Left lung (tissue), 4 donors: ENCODE measurements at regions not wholly inside any gene's neighbourhood (a gene's known extent, or its start where the extent isn't known, plus 50 kb on each side); places are given as distances from the start of the nearest gene placed in this dataset.

Experiments
- ATAC-seq: fragments of 200-7000 bp; cut with Tn5 transposase; one replicate; pipeline ENCODE4 v1.9.1; 2020; ENCODE audit warnings: moderate library complexity
- DNase-seq, 4 donors: peaks; one replicate each; pipeline ENCODE4 v3.0.0-alpha.2; 2013 to 2020
- H3K27ac ChIP-seq, 2 donors: fragments of 200-600 bp; sonication (generic) in 1 of 2; one replicate each; pipeline versions ENCODE4 v1.5.0 to v1.8.0; 2020 to 2021
- H3K27me3 ChIP-seq, 2 donors: fragments of 200-600 bp; sonication (generic) in 1 of 2; one replicate each; pipeline versions ENCODE4 v1.5.0 to v1.8.0; 2020 to 2021
- H3K36me3 ChIP-seq, 2 donors: fragments of 200-600 bp; sonication (generic) in 1 of 2; one replicate each; pipeline versions ENCODE4 v1.5.0 to v1.8.0; 2020 to 2021
- H3K4me1 ChIP-seq, 2 donors: fragments of 200-600 bp; one replicate each; pipeline ENCODE4 v1.8.0; 2021
- H3K4me3 ChIP-seq, 2 donors: fragments of 200-600 bp; sonication (generic) in 1 of 2; one replicate each; pipeline versions ENCODE4 v1.5.0 to v1.8.0; 2020 to 2021; ENCODE audit warnings: mild to moderate bottlenecking in 1 of 2
- H3K9me3 ChIP-seq, 2 donors: fragments of 200-600 bp; sonication (generic) in 1 of 2; one replicate each; pipeline versions ENCODE4 v1.5.0 to v1.8.0; 2020 to 2021
- intact Hi-C, 2 donors: fragments of 100-400 bp; cut with DNase I; formaldehyde crosslinking; loops; one replicate each; pipeline versions ENCODE4 v1.11.2 to v1.14.2; 2022
- TF ChIP-seq, protein P1 (sequence below), 2 donors: fragments of 200-600 bp; sonication (generic) in 1 of 2; IDR thresholded peaks; one replicate each; pipeline versions ENCODE4 v1.5.0 to v1.8.0; 2021; ENCODE audit warnings: antibody characterized with exemption in 2 of 2
- donor health status: DM: no; HTN: yes; CAD: no.
- donor health status: DM: no; HTN: no; CAD: no.

DNA sequence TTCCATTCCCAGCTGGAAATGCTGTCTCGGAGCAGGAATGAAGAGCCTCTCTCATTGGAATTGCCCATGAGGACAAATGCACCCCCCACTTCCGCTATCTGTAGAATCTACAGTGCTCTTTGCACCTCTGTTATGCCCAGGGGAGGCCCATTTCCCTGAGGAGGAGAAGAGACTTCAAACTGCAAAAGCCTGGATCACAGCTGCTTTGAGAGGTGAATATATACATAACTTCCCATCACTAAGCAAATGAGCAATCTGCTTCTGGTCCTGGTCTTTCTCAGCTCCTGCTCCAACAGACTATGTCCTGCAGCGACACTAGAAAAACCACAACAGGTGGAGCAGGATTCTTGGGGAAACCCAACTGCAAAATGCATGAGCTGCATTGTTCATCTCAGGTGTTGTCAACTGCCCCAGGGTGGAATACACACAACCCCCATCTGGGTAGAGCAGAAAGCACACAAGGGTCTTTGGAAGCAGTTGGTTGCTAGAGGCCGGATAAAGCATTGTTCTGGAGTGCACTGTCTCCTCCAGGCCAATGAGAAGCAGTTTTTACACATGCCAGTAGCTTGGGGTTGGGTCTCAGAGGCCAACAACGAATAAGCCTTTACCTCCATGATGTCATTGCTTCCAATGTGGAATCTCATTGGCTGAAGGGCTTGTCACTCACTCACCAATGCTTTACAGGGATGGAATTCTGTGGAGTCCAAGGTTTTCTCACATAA, 67.7 kb upstream of the RAB4A start:
- Histone ChIP-seq H3K27me3 (no peaks in the 10 kb centered on the region), H3K27ac (no peak overlapping the region), H3K36me3 (no peaks in the 10 kb centered on the region), H3K9me3 (no peaks in the 10 kb centered on the region), H3K4me3 (no peak overlapping the region), H3K4me1 (peaks cover 0 to 18% of the 10 kb centered on the region in 2 donors)
- peak in 2 of 4 donors; percentile 46 to 63 for DNase-seq
- TF ChIP-seq, protein P1, sequence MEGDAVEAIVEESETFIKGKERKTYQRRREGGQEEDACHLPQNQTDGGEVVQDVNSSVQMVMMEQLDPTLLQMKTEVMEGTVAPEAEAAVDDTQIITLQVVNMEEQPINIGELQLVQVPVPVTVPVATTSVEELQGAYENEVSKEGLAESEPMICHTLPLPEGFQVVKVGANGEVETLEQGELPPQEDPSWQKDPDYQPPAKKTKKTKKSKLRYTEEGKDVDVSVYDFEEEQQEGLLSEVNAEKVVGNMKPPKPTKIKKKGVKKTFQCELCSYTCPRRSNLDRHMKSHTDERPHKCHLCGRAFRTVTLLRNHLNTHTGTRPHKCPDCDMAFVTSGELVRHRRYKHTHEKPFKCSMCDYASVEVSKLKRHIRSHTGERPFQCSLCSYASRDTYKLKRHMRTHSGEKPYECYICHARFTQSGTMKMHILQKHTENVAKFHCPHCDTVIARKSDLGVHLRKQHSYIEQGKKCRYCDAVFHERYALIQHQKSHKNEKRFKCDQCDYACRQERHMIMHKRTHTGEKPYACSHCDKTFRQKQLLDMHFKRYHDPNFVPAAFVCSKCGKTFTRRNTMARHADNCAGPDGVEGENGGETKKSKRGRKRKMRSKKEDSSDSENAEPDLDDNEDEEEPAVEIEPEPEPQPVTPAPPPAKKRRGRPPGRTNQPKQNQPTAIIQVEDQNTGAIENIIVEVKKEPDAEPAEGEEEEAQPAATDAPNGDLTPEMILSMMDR (IDR thresholded peaks at IDR 0.05) = no peak
- intact Hi-C loops = no loop called here
- no peak for ATAC-seq

DNA sequence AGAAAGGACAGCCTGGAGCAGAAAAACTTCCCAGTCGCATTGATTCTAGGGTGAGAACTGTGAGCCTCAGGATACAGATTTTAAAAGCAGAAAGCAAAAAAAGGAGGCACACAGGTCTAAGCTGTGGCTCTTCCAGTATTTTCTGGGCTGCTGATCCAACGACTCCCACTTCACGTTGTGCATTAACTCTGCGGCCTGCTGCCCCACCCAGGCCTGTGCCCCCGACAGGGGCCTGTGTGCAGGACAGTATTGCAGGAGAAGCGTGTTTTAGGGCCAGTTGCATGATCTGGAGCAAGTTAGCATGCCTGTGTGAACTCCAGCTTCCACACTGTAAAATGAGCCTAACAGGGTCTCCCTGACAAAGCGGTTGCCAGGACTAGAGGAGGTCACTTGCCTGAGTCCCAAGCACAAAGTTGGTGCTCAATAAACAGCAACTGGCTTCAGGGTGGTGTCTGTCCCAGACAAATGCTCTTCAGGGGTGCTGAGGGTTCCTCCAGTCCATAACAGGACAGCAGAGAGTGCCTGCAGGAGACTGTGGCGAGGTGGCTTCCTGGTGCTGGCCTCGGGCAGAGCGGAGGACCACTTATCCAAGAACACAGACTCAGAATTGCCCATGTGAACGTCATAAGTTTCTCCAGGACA, 66.8 kb upstream of the RAB4A start:
- no peaks in the 10 kb centered on the region for H3K27me3 ChIP-seq
- no peak overlapping the region for H3K4me3 ChIP-seq
- ATAC-seq = no peak
- intact Hi-C loops = no loop called here
- no peak overlapping the region for H3K27ac ChIP-seq
- no peaks in the 10 kb centered on the region for H3K36me3 ChIP-seq
- H3K9me3 ChIP-seq = no peaks in the 10 kb centered on the region
- TF ChIP-seq, protein P1 (IDR thresholded peaks at IDR 0.05) = no peak
- H3K4me1 ChIP-seq = peaks cover 0 to 17% of the 10 kb centered on the region in 2 donors
- no peak for DNase-seq

DNA sequence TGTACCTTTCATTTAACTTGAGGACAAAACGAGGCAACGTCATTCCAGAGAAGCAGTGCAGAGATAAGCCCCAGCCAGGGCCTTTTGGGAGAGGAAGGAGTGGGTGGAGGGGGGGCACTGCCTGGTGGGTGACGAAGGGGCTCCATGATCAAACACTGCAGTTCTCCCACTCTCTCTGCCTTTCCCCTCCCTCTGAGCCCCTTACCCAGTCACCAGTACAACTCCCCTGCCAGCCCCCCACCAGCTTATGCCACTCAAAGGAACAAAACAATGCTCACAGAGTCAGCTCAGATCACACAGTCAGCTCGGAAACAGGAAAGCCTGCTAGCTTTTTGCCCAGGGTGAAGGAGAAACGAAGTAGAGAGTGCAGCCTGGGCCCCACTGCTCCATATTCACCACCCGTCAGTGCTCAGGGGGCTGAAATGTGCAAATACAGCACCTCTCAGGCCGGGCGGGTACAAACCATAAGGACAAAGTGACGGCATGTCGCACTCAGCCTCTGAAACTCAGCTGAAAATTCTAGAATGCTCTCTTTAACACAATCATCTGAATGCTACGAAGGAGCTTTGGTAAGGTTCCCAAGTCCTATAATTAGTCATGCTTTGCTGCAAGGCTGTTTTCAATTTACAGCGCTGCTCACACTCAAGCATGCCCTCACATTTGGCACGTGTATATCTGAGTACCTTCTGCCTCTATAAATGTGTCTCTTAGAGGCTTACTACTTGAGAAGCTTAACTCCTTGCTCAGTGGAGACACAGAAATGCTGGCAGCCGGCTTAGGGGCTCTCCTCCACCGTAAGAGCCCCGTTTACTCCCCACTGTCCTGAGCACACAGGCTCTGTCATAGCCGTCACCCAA, 65.8 kb upstream of the RAB4A start:
- H3K27ac ChIP-seq = no peak overlapping the region
- peaks cover 0 to 7% of the 10 kb centered on the region in 2 donors for H3K4me1 ChIP-seq
- DNase-seq = no peak
- no peaks in the 10 kb centered on the region for H3K27me3 ChIP-seq
- TF ChIP-seq, protein P1 (IDR thresholded peaks at IDR 0.05) = no peak
- peak; percentile 32 for ATAC-seq
- no peaks in the 10 kb centered on the region for H3K9me3 ChIP-seq
- H3K36me3 ChIP-seq = no peaks in the 10 kb centered on the region
- intact Hi-C loops = no loop called here
- no peak overlapping the region for H3K4me3 ChIP-seq

DNA sequence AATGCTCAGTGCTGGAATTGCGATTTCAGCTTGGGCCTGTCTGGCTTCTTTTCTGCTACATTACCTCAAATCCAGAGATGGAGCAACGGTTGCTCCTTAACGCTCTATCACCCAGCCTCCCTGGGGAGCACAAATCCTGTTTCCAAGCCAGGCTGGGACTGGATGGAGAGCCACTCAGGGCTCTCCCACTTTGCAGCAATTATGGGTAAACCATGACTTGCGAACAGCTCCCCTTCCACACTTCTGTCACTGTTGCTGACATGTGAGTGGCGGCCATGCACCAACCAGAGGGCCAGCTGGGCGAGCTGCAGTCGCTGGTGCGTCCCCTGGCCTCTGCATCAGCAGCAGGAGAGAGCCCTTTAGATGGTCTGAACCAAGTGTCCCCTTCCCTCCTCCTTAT, 65.1 kb upstream of the RAB4A start:
- Histone ChIP-seq H3K27ac (no peak overlapping the region), H3K27me3 (no peaks in the 10 kb centered on the region), H3K4me1 (no peaks in the 10 kb centered on the region), H3K36me3 (no peaks in the 10 kb centered on the region), H3K9me3 (no peaks in the 10 kb centered on the region), H3K4me3 (no peak overlapping the region)
- intact Hi-C loops = no loop called here
- ATAC-seq (no peak), DNase-seq (no peak)
- TF ChIP-seq, protein P1 (IDR thresholded peaks at IDR 0.05) = no peak

- ATAC-seq = peak; percentile 22
- TF ChIP-seq, protein P1 (IDR thresholded peaks at IDR 0.05) = no peak
- H3K27ac ChIP-seq = no peak overlapping the region
These were observed 63.0 kb upstream of the RAB4A start for GRCh38 chr1:229207916-229208315.

More at GRCh38 chr1:229207916-229208315, 63.0 kb upstream of the RAB4A start:
- no peaks in the 10 kb centered on the region for H3K4me1 ChIP-seq
- no peak overlapping the region for H3K4me3 ChIP-seq
- intact Hi-C loops = no loop called here
- no peak for DNase-seq
- H3K9me3 ChIP-seq = no peaks in the 10 kb centered on the region
- H3K27me3 ChIP-seq = no peaks in the 10 kb centered on the region
- no peaks in the 10 kb centered on the region for H3K36me3 ChIP-seq
